Inflammatory macrophage (primary cell): ENCODE measurements at regions not wholly inside any gene's neighbourhood (a gene's known extent, or its start where the extent isn't known, plus 50 kb on each side); places are given as distances from the start of the nearest gene placed in this dataset.

ENCODE experiments used
- DNase-seq, 2 donors: peaks; one replicate each; pipeline ENCODE4 v3.0.0-alpha.2; 2020 to 2022

DNA sequence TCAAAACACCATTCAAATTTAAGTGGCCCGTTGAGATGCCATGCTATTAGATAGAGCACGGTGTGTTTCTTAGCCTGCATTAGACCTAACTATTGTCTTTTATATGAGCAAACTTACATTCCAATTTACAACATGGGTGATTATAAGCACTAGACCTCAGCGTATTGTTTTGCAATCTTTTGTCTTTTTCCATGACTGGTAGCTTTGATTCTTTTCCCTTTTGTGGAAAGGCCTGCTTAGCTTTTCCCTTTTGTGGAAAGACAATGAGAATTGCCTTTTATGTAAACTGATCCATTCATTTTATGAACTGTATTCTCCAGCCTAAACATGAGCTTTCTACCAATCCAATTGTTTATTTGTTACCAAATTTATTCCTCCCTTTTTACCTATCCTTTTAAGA, 823.1 kb downstream of the CCSER2 start:
- DNase-seq, result no peak

GRCh38 chr10:85152496-85152895, 824.1 kb downstream of the CCSER2 start:
- DNase-seq, result no peak

DNA sequence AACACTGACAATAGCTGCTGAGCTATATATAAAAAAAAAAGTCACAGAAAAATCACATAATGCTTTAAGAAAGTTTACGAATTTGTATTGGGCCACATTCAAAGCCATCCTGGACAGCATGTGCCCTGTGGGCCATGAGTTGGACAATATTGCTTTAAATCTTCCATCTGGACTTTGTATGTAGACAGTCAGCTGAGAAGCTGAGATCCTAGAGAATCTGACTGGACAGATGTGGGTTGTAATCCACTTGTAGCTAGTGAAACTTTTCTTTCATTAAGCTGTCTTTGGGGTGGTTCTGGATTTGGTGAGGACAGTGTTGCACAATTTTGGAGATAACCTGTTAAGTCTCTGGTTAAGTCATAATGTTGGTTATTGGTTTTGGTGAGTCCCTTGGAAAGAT, 824.5 kb downstream of the CCSER2 start:
- no peak for DNase-seq

GRCh38 chr10:85157206-85157605, 828.8 kb downstream of the CCSER2 start:
- DNase-seq, result no peak

DNA sequence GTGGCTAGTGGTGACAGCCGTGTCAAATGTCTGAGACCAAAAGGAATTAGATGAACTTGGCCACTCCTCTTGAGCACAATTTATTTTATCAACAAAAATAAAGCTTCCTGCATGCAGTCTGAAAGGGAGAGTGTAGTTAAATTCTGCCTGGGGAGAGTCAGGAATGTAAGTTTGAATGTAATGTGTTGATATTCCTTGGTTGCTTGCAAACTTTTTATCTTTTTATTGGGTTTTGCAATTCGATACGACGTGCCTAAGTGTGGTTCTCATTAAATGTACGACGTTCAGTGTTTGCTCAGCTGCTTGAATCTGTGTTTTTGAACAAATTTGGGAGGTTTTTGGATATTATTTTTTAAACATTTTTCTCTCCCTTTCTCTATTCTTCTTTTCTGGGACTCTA, 839.9 kb downstream of the CCSER2 start:
- no peak for DNase-seq

- DNase-seq, result no peak
These were observed 841.6 kb downstream of the CCSER2 start for GRCh38 chr10:85170026-85170425.

GRCh38 chr10:85175635-85176034, 847.2 kb downstream of the CCSER2 start:
- no peak for DNase-seq

GRCh38 chr10:85177767-85178166, 849.4 kb downstream of the CCSER2 start:
- no peak for DNase-seq

GRCh38 chr10:85187047-85187446, 858.7 kb downstream of the CCSER2 start:
- DNase-seq, result no peak

GRCh38 chr10:85188770-85189484, 860.5 kb downstream of the CCSER2 start:
- no peak for DNase-seq

DNA sequence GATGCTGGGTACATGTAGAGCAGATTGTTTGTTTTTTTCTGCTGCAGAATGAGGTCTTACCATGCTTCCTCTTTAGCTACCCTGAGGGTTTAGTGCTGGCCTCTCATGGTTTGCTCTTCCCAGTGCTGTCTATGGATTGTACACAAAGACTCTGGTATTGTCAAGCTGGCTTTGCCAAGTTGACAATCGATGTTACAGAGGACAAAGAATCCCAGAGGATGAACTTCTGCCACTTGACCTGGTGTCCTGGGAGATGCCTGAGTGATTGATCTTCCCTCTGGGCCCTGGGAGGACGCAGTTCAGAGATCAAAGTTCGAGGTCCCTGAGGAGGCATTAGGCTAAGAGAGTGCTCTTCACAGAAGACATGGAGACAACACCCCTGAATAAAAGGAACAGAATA, 865.4 kb downstream of the CCSER2 start:
- DNase-seq, result no peak

GRCh38 chr10:85194706-85195105, 866.3 kb downstream of the CCSER2 start:
- no peak for DNase-seq

DNA sequence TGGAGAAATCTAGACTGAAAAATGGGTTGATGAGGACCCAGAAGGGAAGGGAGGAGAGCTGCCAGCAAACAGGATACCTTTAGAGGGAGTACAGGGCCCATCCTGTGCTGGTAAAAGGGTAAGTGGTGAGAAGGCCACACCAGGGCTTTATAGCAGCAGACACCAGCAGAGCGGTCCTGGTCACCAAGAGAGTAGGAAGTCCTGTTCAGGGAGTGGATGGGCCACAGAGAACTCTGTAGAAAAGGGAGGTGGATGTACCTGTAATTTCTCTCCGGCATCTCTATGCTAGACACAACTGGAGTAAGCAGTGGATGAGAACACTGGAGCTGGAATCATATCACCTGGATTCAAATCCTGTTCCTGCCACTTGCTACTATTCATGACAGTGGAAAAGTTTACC, 867.2 kb downstream of the CCSER2 start:
- no peak for DNase-seq

DNA sequence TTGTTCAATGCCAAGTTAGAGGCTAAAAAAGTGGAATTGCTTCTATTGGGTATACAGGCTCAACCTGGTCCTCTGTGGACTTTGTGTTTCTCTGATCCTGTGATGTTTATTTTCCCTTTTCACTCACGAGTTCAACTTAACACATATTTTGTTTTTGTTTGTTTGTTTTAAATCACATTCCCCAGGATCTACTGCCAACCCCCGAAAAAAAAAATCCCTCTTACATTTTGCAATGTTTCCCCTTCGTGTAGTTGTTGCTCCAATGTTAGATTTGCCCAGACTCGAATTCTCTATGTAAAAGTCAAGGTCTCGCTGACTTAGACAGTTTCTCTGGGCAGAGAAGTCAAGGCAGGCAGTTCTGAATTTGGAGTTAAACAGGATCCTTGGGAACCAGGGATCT, 876.4 kb downstream of the CCSER2 start:
- DNase-seq, result no peak

DNA sequence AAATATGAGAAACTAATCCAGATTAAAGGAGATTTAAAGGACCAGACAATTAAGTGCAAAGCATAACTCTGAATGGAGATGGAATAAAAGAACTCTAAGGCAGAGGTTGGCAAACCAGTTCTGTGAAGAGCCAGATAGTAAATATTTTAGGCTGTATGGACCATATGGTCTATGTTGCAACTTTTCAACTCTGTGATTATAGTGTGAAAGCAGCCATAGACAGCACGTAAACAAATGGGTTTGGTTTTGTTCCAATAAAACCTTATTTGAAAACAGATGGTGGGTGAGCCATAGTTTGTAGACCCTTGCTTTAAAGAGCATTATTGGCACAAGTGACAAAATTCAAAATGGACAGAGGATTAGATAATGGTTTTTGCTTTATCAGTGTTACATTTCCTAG, 884.1 kb downstream of the CCSER2 start:
- DNase-seq, result no peak

GRCh38 chr10:85213493-85213892, 885.1 kb downstream of the CCSER2 start:
- no peak for DNase-seq

GRCh38 chr10:85222300-85222699, 893.9 kb downstream of the CCSER2 start:
- DNase-seq, result no peak

GRCh38 chr10:85224366-85224940, 896.1 kb downstream of the CCSER2 start:
- no peak for DNase-seq

GRCh38 chr10:85225311-85225710, 896.9 kb downstream of the CCSER2 start:
- DNase-seq, result no peak

- DNase-seq, result no peak
These were observed 898.2 kb downstream of the CCSER2 start for GRCh38 chr10:85226596-85226995.

- no peak for DNase-seq
These were observed 900.3 kb downstream of the CCSER2 start for GRCh38 chr10:85228726-85229125.

GRCh38 chr10:85231534-85232270, 903.3 kb downstream of the CCSER2 start:
- no peak for DNase-seq

DNA sequence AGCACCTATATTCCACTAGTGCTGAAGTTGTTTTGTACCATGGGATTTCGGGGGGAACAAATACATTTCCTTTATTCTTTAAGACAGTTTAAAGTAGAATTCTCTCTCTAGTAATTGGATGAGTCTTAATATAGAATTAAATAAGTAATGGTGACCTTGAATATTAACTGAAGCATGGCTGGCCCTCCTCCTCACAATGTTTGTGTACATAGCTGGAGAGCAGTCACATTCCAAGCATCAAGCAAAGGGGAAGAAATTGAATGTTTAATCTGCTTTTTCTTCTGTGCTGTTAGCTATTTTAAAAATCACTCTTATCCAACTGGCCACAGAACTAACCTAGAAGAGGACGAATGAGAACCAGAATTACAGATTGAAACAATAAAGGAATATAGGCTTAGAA, 906.9 kb downstream of the CCSER2 start:
- DNase-seq, result no peak

GRCh38 chr10:85238676-85239075, 910.3 kb downstream of the CCSER2 start:
- no peak for DNase-seq
